Amniotic stem cell (primary cell): ENCODE measurements at regions not wholly inside any gene's neighbourhood (a gene's known extent, or its start where the extent isn't known, plus 50 kb on each side); places are given as distances from the start of the nearest gene placed in this dataset.

Experiments
- DNase-seq: peaks from one replicate; lab custom pipeline; 2025; lab: John Stamatoyannopoulos, UW

DNA sequence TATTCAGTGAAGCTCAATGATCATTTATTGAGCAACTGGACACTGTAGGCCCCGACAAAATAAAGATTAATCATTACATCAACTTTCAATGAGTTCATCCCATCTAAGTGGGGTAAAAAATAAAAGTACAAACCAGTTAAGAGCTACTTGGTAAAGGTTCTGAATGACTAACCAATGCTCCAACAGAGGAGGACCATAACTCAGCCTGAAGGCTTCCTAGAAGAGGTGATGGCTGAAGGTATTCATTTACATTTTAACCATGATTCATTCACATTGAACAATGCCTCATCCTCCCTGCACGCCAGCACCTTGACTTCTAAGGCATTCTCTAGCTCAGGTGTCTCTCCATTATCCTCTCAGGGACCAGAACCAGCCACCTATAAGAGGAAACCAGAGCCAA is 201.4 kb downstream of the ZNF462 start:
- no peak for DNase-seq

DNA sequence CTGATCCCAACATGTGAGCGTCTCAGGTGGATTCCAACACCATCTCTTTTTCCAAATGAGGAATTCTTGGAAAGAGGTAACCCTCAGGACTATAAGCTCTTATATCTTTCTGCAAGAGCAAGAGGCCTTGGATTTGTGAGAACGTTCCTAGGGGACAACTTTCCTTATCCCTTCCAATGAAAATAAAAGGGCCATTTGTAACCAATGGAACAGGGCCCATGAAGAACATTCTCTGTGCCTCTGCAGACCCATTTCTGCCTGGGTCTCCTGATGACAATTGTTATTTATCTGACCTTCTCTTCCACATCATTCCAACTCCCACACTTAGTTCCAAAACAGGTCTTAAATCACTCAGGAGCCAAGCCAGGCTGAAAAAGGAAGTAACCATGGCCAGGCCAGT is 202.6 kb downstream of the ZNF462 start:
- DNase-seq: no peak

DNA sequence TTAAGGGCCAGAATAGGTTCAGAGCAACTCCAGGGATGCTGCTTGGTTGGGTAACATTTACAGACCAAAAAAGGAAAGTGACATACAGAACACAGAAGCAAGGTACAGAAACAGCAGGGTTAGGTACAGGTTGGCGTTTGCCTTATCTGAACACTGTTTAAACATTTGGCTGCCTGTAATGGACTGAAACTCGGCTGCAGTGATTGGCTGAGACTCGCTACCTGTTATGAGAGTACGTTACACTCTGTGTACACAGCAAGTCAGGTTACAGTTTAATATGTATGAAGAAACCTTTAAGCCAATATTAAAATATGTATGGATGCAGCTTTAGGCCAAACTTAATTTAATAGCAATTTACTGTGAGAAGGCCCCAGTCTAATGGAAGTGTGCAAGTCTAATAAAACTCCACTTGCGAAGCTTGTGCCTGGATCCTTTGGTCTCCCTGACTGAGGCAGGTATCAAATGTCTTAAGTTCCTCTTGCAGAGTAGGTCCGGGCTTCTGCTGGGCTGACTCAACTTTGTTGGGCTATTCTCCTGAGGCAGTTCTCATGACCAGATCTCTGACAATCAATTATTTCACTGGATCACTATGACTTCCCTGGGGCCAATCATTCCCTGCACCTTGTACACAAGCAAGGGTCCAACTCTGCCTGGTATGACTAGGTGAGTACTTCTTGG is 204.9 kb downstream of the ZNF462 start:
- no peak for DNase-seq

DNA sequence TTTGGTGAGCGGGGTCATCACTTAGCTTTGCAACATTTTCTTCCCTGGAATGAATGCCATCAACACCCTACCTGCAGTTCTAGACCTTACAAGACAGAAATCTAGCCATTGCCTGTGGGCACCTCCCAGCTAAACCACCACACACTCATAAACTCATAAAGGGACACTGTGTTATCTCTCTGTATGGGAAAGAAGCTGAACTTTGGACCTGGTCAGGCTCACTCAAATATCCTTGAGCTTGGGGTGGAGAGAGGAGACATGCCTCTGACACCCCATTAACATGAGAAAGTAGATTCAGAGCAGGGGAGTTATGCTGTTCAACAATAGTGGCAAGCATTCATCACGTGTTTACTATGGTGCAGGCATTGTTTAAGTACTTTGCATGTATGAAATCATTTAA is 205.6 kb downstream of the ZNF462 start:
- no peak for DNase-seq

DNA sequence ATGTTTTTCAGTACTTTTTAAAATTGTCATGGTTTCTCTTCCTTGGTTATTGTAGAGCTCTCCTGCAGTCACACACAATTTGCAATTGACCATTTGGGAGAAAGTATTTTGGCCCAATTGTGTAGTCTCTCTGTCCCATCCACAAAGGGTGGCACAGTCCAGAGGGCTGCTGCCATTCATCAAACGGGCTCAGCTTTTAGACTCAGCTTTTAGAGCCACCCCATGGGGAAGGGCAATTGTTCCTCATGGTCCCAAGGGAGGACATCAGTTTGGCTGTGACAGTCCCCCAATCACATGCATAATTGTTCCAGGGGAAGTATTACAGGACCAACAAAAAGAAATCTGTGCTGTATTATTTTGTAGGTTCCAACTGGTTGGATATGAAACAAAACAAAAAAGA is 207.6 kb downstream of the ZNF462 start:
- DNase-seq: no peak

DNA sequence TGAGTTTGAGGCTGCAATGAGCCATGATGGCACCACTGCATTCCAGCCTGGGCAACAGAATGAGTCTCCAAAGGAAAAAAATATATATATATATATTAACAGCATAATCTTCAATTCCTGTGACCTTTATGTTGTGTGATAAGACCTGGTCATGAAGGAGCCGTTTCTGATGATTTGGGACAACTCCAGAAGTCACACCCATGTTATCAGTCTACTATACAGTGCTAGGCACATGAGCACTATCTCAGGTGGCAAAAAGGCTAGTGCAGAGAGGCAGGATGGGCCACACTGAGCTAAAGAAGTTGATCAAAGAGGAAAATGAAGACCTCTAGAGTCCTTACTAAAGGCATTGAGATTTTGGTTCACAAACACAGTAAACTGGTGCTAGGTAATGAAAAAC is 205.0 kb upstream of the RAD23B start:
- DNase-seq: no peak

DNA sequence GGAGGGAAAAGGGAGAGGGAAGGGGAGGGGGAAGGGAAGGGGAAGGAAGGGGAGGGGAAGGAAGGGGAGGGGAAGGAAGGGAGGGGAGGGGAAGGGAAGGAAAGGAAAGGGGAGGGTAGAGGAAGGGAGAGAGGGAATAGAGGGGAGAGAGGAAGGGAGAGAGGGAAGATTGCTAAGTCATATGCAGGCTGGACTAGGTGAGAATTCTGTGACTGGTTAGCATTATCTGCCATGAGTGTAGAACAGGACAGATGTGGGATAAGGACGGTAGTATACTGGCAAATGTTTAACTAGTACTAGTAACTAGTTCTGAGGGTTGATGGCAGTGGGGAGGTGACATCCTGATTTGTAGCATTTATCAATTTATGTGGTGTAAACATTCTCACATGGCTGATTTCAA is 203.5 kb upstream of the RAD23B start:
- DNase-seq: no peak

DNA sequence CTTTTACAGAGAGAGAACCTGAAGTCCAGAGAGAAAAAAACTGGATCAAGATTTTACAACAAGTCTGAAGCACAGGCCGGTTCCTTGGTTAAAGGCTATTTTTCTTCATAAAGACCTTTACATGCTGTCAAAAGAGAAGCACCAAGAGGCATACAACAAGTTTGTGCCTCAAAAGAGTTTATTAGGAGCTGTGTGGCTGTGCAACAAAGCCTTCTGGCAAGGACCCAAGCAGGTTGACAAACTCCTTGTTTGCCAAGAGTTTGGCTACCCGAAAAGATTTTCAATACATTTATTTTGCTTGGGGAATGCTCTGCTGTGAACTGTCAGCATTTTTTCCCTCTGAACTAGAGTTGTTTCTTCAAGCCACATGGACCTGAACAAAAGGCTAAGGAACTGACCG is 202.9 kb upstream of the RAD23B start:
- DNase-seq: no peak

DNA sequence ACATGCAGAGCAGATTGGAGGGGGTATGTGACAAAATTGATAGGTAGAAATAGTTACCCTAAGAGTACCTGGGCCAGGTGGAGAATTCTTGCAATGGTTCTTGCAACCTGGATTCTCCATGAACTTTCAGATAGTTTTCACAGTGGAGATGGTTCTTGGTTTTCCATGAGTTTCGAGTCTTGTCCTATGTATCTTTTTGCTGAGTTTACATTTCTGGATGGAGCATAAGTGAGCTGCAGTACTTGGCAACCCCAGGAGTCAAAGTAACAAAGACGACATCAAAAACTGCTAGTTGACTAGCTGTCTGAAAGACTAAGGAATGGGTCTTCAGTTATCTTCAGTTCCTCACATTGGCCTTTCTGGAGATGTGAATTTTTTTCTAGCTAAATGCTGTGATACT is 196.6 kb upstream of the RAD23B start:
- DNase-seq: no peak

DNA sequence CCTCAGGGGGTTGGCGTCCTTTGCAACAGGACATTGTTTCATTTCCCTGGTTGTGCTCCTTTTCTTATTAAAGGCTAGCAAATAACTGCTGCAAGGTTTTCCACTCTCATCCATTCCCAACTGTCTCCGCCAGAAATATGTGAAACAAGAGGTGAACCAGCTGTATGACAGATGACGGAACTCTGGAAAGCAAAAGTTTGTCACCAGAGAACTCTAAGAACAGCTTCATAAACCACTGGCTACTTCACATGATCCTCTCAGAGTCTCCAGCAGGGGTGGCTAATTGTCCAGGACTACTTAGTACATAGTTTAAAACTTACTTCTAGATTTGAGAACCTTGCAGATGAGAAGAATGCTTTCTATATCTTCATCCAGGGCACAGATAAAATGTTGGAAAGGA is 195.9 kb upstream of the RAD23B start:
- no peak for DNase-seq

DNA sequence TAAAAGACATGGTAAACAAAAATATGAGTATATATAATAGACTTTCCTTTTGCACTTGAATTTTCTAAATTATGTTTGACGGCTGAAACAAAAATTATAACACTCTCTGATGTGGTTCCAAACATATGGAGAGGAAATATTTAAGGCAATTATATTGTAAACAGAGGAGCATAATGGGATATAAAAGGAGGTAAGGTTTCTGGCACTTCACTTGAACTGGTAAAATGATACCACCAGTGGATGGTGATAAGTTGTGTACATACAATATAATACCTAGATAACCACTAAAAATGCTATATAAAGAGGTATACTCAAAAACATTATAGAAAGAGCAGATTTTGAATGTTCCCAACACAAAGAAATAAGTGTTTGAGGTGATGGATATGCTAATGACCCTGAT is 192.9 kb upstream of the RAD23B start:
- no peak for DNase-seq

DNA sequence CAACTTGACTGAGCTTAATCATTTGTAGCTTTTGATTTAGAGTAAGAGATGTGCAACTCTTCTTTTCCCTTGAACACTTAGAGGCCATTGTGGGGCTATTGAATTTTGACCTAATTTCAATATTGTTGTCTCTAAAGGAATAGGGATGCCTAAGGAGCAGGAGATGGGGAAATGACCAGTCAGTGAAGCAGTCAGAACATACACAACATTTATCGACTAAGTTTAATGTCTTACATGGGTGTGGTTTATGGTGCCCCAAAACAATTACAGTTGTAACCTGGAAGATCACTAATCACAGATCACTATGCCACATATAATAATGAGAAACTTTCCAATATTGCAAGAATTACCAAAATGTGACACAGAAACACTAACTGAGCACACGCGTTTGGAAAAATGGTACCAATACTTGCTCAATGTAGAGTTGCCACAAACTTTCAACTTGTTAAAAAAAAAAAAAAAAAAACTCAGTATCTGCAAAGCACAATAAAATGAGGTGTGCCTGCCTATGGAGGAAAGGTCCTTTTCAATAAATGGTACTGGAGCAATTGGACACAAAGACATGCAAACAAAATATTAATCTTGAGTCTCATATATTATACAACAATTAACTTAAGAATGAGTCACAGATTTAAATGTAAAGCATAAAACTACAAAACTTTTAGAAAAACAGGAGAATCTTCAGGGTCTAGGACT is 189.6 kb upstream of the RAD23B start:
- DNase-seq: no peak

DNA sequence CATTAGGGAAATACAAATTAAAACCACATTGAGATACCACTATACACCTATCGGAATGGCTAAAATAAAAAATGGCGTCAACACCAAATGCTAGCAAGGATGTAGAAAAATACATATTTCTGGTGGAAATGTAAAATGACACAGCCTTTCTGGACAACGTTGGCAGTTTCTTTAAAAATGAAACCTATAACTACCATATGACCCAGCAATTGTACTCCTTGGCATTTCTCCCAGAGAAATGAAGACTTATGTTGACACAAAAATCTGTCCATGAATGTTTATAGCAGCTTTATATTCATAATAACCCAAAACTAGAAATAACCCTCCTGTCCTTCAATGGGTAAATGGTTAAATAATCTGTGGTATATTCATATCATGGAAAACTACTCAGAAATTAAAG is 188.7 kb upstream of the RAD23B start:
- DNase-seq: no peak

DNA sequence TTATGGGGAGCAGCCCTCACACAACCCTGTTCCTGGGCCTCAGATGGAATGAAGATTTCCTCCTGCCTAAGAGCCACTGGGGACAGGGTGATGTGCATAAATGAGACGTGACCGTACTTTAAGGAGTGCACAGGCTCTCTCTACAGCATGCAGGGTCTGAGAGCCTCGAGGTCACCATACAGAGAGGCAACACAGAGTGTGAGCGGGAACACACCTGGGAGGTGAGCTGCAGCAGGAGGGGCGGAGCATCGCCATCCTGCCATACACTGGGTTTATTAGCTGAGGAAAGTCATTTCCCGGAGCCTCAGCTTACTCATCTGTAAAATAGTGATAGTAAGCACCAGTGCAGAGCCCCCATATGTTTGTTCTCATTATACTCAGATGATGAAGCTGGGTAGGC is 182.5 kb upstream of the RAD23B start:
- no peak for DNase-seq

DNA sequence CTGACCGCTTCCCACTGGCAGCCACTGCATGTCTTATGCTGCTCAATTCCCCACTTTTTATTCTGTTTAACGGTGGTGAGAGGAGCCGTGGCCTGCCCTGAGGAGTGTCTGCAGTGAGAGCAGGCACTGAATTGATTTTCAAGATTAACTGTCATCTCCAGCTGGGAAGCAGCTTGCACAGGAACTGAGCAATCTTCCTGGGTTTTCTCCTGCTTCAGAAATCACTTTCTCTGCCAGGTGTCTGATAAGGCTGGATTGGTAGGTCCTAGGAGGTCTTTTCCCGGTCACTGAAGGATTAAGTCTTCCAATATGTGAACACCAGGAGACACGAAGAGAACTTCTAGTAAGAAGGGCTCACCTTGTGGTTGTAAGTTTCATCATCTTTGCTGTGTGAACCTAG is 181.1 kb upstream of the RAD23B start:
- no peak for DNase-seq

DNA sequence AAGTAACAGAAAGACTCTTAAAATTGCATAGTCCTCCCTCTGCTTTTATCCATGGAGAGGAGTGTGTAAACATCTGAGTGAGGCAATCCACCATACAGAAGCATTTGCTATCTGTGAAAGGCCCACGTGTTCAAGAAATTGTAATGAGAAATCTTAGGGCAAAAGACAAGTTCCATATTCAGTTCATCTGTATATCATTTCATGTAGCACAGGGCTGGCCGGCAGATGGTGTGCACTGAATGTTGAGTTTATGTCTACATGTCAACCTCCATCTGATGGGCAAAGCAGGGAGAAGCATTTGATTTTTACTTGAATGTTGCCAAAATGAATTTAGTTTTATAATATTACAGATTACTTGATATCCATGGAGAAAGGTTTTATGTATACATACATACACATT is 179.5 kb upstream of the RAD23B start:
- DNase-seq: no peak

DNA sequence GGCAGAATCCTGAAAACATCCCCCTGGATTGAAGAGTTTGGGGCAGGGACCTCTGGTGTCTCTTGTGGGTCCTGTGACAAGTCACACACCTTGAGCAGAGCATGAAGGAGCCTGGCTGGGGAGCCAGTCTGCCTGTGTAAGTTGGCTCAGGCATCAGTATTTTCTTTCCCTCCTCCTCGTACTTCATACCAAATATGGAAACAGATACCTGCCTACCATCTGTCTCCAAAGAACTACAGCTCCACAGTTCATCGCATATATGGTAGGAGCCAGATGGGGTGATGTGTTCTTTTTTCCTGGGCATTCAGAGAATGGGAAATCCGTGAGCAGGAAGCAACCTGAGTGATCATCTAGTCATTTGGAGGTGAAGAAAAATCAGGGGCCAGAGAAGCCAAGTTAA is 177.3 kb upstream of the RAD23B start:
- no peak for DNase-seq

DNA sequence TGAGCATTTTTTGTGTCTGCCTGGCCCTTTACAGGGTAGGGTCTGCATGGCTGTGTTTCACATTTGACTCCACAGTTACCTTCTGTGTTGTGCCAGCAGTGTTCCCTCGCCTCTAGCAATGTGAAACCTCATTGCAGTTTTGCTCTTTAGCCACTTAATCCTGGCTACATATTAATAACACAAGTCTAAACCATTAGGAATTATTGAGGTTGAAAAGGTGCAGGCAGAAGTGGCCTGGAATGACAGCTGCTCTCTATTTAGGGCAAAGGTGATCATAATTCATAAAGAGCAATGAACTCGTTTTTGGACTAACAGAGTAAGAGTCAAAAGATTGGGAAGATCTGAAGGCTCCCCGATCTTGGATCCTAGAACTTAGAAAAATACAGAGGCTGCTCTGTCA is 176.7 kb upstream of the RAD23B start:
- no peak for DNase-seq

DNA sequence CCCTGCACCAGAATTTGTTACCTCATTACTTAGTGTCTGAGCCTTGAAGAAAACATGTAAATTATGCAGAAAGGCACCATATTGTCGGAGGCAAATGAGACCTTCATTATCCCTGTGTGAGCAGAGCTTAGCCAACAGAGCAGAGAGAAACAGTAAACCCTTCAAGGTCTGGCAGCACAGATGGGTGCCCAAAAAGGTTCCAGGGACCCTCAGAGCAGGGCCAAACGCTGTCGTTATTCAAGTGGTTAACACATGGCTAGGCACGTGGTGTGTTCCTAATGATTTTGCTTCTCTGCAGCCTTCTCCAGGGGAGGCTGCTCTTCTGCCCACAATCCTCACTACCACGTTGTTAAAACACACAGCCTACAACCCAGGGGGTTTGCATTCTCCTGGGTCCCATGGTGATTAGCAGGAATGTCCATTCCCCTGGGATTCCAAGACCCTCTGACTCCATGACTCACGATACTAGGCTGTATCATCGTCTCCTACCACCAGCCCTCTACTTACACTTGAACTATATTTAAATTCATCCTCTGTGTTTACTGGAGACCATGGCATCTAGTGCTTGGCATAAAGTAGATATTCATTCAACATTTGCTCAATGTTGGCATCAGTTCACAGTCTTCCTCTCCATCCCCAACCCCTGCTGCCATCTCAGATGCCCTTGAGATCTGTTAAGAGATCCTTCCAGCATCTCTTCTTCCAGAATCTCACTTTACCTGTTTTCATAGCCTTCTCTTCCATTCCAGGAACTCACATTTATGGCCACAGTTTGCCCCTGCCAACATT is 174.5 kb upstream of the RAD23B start:
- no peak for DNase-seq

DNA sequence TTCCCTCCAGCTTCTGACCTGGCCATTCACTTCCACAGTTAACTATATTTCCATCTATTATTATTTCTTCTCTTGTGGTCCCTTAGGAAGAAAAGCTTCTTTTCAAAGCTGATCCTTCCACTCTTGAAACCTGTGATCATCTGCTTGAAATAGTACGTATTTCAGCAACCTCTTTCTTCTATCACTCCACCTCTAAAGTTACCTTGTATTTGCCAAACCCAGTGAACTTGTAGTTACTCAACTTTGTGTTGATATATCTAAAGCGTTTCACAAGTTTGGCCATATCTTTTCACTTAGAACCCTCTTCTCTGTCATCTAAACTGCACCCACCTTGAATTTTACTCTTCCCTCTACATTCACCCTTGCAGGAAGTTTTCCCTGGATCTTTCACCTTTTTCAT is 173.8 kb upstream of the RAD23B start:
- no peak for DNase-seq

DNA sequence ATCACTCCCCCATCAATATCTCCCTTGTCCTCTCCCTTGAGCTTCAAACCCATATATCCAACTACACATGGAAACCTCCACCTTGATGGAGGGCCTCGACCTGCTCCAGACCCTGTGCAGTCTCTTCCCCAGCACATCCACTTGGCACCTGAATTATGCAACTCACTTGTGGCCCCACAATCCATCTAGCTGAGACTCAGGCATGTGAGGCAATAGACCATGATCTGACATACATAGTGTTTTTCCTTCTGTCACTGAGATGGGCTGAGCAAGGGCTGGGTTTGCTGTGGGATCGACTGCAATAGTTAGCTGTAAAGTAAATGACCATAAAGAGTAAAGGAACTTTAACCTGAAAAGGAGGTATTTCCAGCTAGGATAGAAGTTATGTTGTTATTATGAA is 172.9 kb upstream of the RAD23B start:
- no peak for DNase-seq

DNA sequence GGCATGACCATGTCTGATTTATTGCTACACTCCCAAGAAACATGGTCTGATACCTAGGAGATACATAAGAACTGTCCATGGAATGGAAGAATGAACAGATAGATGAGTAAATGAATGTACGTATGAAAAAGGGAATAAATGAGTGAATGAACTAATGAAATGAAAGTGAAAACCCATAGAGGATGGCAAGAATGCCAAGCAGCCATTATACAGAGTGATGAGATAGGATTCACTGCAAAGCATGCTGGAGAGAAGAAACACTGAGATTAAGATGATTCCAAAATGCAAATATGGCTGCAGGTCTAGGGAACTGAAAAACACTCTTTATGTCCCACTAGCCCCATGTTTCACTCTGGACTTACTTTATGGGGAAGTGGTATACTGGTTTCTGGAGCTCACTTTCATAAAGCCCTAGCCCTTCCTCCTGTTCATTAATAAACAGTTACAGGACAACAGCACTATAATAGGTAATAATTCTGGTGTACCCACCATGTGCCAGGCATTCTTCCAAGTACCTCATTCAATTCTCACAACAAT is 170.3 kb upstream of the RAD23B start:
- no peak for DNase-seq
